ENCODE measurements at regions not wholly inside any gene's neighbourhood (a gene's known extent, or its start where the extent isn't known, plus 50 kb on each side); places are given as distances from the start of the nearest gene placed in this dataset.

GRCh38 chr13:40469581-40470310 lies 196.7 kb downstream of the FOXO1 start:
- Histone ChIP-seq H3K4me2 (ENCODE audit: low read depth, low read length, poor library complexity, severe bottlenecking) (no peak overlapping the region), H3F3A (ENCODE audit: insufficient read depth) (peaks cover 3% of the 10 kb centered on the region; the same call in 1 of the 2 replicates), H3K79me2 (ENCODE audit: insufficient read depth, low read length) (no peaks in the 10 kb centered on the region), H3K27me3 (ENCODE audit: low read length) (no peaks in the 10 kb centered on the region), H3K9me2 (replicated peaks; ENCODE audit: insufficient read depth, low read length) (no peaks in the 10 kb centered on the region), H2AFZ (ENCODE audit: low read depth, low read length, severe bottlenecking) (no peak overlapping the region), H3K36me3 (ENCODE audit: low read length) (no peaks in the 10 kb centered on the region), H3K9ac (ENCODE audit: low read length) (no peak overlapping the region), H3K27ac (ENCODE audit: low read depth, low read length) (no peak overlapping the region), H3K9me3 (ENCODE audit: insufficient read depth, low read length) (no peaks in the 10 kb centered on the region), H3K4me3 (ENCODE audit: insufficient read depth, low read length, poor library complexity, severe bottlenecking) (no peak overlapping the region), H4K20me1 (ENCODE audit: low read depth, low read length) (no peaks in the 10 kb centered on the region)
- TF ChIP-seq CTCF (IDR thresholded peaks at IDR 0.05; ENCODE audit: insufficient read depth, low read length, poor library complexity, severe bottlenecking): no peak
- no peak for TF ChIP-seq EZH2phosphoT487 (conservative IDR thresholded peaks at IDR 0.05; ENCODE audit: low read length)

GRCh38 chr13:40470660-40471059 lies 195.8 kb downstream of the FOXO1 start:
- Histone ChIP-seq H3K36me3 (ENCODE audit: low read length) (no peaks in the 10 kb centered on the region), H3F3A (ENCODE audit: insufficient read depth) (peaks cover 3% of the 10 kb centered on the region; the same call in 1 of the 2 replicates), H3K9ac (ENCODE audit: low read length) (no peak overlapping the region), H3K4me3 (ENCODE audit: insufficient read depth, low read length, poor library complexity, severe bottlenecking) (no peak overlapping the region), H3K9me3 (ENCODE audit: insufficient read depth, low read length) (no peaks in the 10 kb centered on the region), H3K27me3 (ENCODE audit: low read length) (no peaks in the 10 kb centered on the region), H2AFZ (ENCODE audit: low read depth, low read length, severe bottlenecking) (no peak overlapping the region), H3K79me2 (ENCODE audit: insufficient read depth, low read length) (no peaks in the 10 kb centered on the region), H3K4me2 (ENCODE audit: low read depth, low read length, poor library complexity, severe bottlenecking) (no peak overlapping the region), H3K27ac (ENCODE audit: low read depth, low read length) (no peak overlapping the region), H3K9me2 (replicated peaks; ENCODE audit: insufficient read depth, low read length) (no peaks in the 10 kb centered on the region), H4K20me1 (ENCODE audit: low read depth, low read length) (no peaks in the 10 kb centered on the region)
- TF ChIP-seq CTCF (IDR thresholded peaks at IDR 0.05; ENCODE audit: insufficient read depth, low read length, poor library complexity, severe bottlenecking): no peak
- no peak for TF ChIP-seq EZH2phosphoT487 (conservative IDR thresholded peaks at IDR 0.05; ENCODE audit: low read length)

- no peak for TF ChIP-seq EZH2phosphoT487 (conservative IDR thresholded peaks at IDR 0.05; ENCODE audit: low read length)
- no peak for TF ChIP-seq CTCF (IDR thresholded peaks at IDR 0.05; ENCODE audit: insufficient read depth, low read length, poor library complexity, severe bottlenecking)
- no peak overlapping the region for H3K27ac ChIP-seq (ENCODE audit: low read depth, low read length)
Observed at GRCh38 chr13:40471076-40471475, 195.4 kb downstream of the FOXO1 start.

More at GRCh38 chr13:40471076-40471475, 195.4 kb downstream of the FOXO1 start:
- no peaks in the 10 kb centered on the region for H3K79me2 ChIP-seq (ENCODE audit: insufficient read depth, low read length)
- H2AFZ ChIP-seq (ENCODE audit: low read depth, low read length, severe bottlenecking): no peak overlapping the region
- no peaks in the 10 kb centered on the region for H4K20me1 ChIP-seq (ENCODE audit: low read depth, low read length)
- no peaks in the 10 kb centered on the region for H3K36me3 ChIP-seq (ENCODE audit: low read length)
- no peak overlapping the region for H3K9ac ChIP-seq (ENCODE audit: low read length)
- H3K4me3 ChIP-seq (ENCODE audit: insufficient read depth, low read length, poor library complexity, severe bottlenecking): no peak overlapping the region
- H3K4me2 ChIP-seq (ENCODE audit: low read depth, low read length, poor library complexity, severe bottlenecking): no peak overlapping the region
- H3K27me3 ChIP-seq (ENCODE audit: low read length): no peaks in the 10 kb centered on the region
- H3K9me2 ChIP-seq (replicated peaks; ENCODE audit: insufficient read depth, low read length): no peaks in the 10 kb centered on the region
- no peaks in the 10 kb centered on the region for H3K9me3 ChIP-seq (ENCODE audit: insufficient read depth, low read length)
- peaks cover 3% of the 10 kb centered on the region; the same call in 1 of the 2 replicates for H3F3A ChIP-seq (ENCODE audit: insufficient read depth)

All from SU-DHL-6 (cell line).